Erythroblast (primary cell): ENCODE measurements at regions not wholly inside any gene's neighbourhood (a gene's known extent, or its start where the extent isn't known, plus 50 kb on each side); places are given as distances from the start of the nearest gene placed in this dataset.

Experiments used
- GATA1 ChIP-seq: IDR thresholded peaks from 2 replicates; pipeline ENCODE4 v1.6.1; 2011; ENCODE audit warnings: low read depth, mild to moderate bottlenecking, control low read depth, low read length, moderate library complexity
- POLR2A ChIP-seq: IDR thresholded peaks from 2 replicates; pipeline ENCODE4 v1.6.1; 2011; ENCODE audit warnings: mild to moderate bottlenecking, low read length

DNA sequence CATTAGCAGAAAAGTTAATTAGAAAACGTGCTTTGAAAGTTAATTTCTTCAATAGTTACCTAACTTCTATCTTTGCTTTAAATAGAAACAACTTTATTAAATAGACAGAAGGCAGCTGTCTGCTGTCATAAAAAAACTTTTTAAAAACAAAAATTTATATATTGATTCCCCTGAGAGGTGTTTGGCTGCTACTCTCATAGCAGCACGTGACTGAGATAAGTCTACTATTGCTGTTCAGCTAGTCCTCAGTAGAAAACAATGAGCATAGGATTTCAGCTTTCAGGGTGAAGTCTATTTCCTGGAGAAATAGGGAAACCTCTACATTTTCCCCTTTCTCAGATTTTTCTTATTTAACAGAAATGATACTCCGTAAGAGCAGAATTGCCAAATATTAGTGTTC, 135.0 kb upstream of the FBN2 start:
- no peak for TF ChIP-seq POLR2A
- TF ChIP-seq GATA1: no peak
